ENCODE measurements at regions not wholly inside any gene's neighbourhood (a gene's known extent, or its start where the extent isn't known, plus 50 kb on each side); places are given as distances from the start of the nearest gene placed in this dataset.

- no peak for DNase-seq (ENCODE audit: low read depth, low spot score)
- peaks cover 12% of the 10 kb centered on the region for H3K27me3 ChIP-seq (ENCODE audit: control insufficient read depth, insufficient read depth, low read length)
- H3K4me3 ChIP-seq (ENCODE audit: low read depth, low read length): no peak overlapping the region
- ChIA-PET POLR2A (no interaction called here), CTCF (no interaction called here)
- no peaks in the 10 kb centered on the region; the same call in 1 of the 2 replicates for H3K9me3 ChIP-seq (ENCODE audit: control insufficient read depth, insufficient read depth, low read length)
- H3K27ac ChIP-seq (ENCODE audit: low read depth, low read length): no peak overlapping the region
- no peak for TF ChIP-seq CTCF (IDR thresholded peaks at IDR 0.05; ENCODE audit: low read depth, low read length)
These were observed 168.3 kb upstream of the TSHZ3 start for GRCh38 chr19:31517224-31518180.

GRCh38 chr19:31518216-31519020 is 169.2 kb upstream of the TSHZ3 start:
- H3K27ac ChIP-seq (ENCODE audit: low read depth, low read length): no peak overlapping the region

GRCh38 chr19:31519256-31519655 is 170.0 kb upstream of the TSHZ3 start:
- ChIA-PET CTCF (no interaction called here), POLR2A (no interaction called here)
- Histone ChIP-seq H3K27ac (ENCODE audit: low read depth, low read length) (no peak overlapping the region), H3K27me3 (ENCODE audit: control insufficient read depth, insufficient read depth, low read length) (peaks cover 7% of the 10 kb centered on the region), H3K9me3 (ENCODE audit: control insufficient read depth, insufficient read depth, low read length) (no peaks in the 10 kb centered on the region; the same call in 1 of the 2 replicates), H3K4me3 (ENCODE audit: low read depth, low read length) (no peak overlapping the region)
- TF ChIP-seq CTCF (IDR thresholded peaks at IDR 0.05; ENCODE audit: low read depth, low read length): no peak
- no peak for DNase-seq (ENCODE audit: low read depth, low spot score)

More at GRCh38 chr19:31518216-31519020, 169.2 kb upstream of the TSHZ3 start:
- TF ChIP-seq CTCF (IDR thresholded peaks at IDR 0.05; ENCODE audit: low read depth, low read length): no peak
- CTCF ChIA-PET: no interaction called here
- DNase-seq (ENCODE audit: low read depth, low spot score): no peak
- Histone ChIP-seq H3K27me3 (ENCODE audit: control insufficient read depth, insufficient read depth, low read length) (peaks cover 12% of the 10 kb centered on the region), H3K9me3 (ENCODE audit: control insufficient read depth, insufficient read depth, low read length) (no peaks in the 10 kb centered on the region; the same call in 1 of the 2 replicates), H3K4me3 (ENCODE audit: low read depth, low read length) (no peak overlapping the region)
- POLR2A ChIA-PET: no interaction called here

GRCh38 chr19:31519908-31520307 is 170.7 kb upstream of the TSHZ3 start:
- TF ChIP-seq CTCF (IDR thresholded peaks at IDR 0.05; ENCODE audit: low read depth, low read length): no peak
- peaks cover 5% of the 10 kb centered on the region for H3K27me3 ChIP-seq (ENCODE audit: control insufficient read depth, insufficient read depth, low read length)
- POLR2A ChIA-PET: no interaction called here
- no peaks in the 10 kb centered on the region; the same call in 1 of the 2 replicates for H3K9me3 ChIP-seq (ENCODE audit: control insufficient read depth, insufficient read depth, low read length)
- H3K27ac ChIP-seq (ENCODE audit: low read depth, low read length): no peak overlapping the region
- no peak overlapping the region for H3K4me3 ChIP-seq (ENCODE audit: low read depth, low read length)
- no peak for DNase-seq (ENCODE audit: low read depth, low spot score)
- CTCF ChIA-PET: no interaction called here

GRCh38 chr19:31520633-31521032 is 171.4 kb upstream of the TSHZ3 start:
- CTCF ChIA-PET: no interaction called here
- no peak for DNase-seq (ENCODE audit: low read depth, low spot score)
- Histone ChIP-seq H3K27ac (ENCODE audit: low read depth, low read length) (no peak overlapping the region), H3K4me3 (ENCODE audit: low read depth, low read length) (no peak overlapping the region), H3K27me3 (ENCODE audit: control insufficient read depth, insufficient read depth, low read length) (peaks cover 3% of the 10 kb centered on the region), H3K9me3 (ENCODE audit: control insufficient read depth, insufficient read depth, low read length) (no peaks in the 10 kb centered on the region; the same call in 1 of the 2 replicates)
- POLR2A ChIA-PET: no interaction called here
- no peak for TF ChIP-seq CTCF (IDR thresholded peaks at IDR 0.05; ENCODE audit: low read depth, low read length)

Measured in AG04450 (cell line).